Activated CD8-positive, alpha-beta memory T cell treated with anti-CD3 and anti-CD28 coated beads for 48 hours (primary cell): ENCODE measurements at regions not wholly inside any gene's neighbourhood (a gene's known extent, or its start where the extent isn't known, plus 50 kb on each side); places are given as distances from the start of the nearest gene placed in this dataset.

Experiments used
- DNase-seq, 3 experiments: peaks; one replicate each; pipeline ENCODE4 v3.0.0-alpha.2; 2020; ENCODE audit warnings: low read depth in 2 of 3, low spot score in 2 of 3

DNA sequence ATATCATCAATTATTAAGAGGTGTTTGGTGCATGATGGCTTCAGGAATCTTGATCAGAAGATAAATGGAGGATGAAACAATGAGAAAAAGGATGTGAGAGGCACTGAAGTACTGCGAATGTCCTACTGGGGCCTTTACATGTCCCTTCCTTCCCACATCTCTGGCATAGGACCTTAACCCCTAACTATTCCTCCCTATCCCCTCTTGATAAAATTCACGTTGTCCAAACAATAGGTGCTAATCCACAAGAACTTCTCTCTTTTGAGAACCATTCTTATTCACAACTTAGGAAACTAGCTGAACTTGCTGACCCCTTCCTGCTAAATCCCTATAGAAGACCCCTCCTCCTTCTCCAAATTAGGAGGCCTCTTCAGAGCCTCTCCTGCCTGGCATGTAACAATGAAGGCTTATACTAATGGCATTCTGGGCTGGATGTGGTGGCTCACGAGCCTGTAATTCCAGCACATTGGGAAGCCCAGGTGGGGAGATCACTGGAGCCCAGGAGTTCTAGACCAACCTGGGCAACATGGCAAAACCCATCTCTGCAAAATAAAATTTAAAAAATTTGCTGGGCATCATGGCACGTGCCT lies 276.5 kb upstream of the SMARCA2 start:
- no peak for DNase-seq

GRCh38 chr9:1743121-1743960 lies 271.8 kb upstream of the SMARCA2 start:
- DNase-seq, result no peak

DNA sequence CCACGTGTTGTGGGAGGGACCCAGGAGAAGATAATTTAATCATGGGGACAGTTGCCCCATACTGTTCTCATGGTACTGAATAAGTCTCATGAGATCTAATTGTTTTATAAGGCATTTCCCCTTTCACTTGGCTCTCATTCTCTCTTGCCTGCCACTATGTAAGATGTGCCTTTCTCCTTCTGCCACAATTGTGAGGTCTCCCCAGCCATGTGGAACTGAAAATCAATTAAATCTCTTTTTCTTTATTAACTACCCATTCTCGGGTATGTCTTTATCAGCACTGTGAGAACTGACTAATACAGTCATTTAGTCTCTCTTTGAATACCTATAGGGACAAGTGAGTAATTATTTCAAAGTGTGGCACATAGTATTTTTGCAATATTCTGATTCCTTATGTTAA lies 269.2 kb upstream of the SMARCA2 start:
- DNase-seq, result no peak

DNA sequence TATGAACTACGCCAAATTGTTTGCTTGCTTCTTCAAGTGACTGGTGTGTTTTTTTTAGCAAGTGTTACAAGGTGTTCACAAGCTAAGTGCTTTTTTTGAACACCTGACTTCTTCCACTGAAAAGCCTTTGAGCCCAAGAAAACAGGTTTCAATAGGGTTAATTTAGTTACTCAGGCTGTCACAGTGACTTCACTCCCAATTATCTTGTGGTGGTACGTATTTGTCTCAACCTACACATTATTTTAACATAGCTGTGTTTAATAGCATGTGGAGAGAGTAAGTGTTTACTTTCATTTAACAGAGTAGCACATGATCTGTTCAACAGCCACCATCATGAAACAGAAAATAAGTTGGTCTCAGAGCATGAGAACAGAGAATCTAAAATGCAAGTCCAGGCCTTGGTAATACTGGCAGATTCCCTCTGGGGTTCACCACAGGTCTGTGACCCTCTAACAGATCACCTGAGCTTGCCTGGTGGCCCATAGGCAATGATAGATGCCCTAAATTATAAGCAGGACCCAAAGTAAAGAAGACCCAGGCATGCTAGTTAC lies 267.7 kb upstream of the SMARCA2 start:
- DNase-seq, result no peak

GRCh38 chr9:1748407-1748806 lies 266.7 kb upstream of the SMARCA2 start:
- no peak for DNase-seq

DNA sequence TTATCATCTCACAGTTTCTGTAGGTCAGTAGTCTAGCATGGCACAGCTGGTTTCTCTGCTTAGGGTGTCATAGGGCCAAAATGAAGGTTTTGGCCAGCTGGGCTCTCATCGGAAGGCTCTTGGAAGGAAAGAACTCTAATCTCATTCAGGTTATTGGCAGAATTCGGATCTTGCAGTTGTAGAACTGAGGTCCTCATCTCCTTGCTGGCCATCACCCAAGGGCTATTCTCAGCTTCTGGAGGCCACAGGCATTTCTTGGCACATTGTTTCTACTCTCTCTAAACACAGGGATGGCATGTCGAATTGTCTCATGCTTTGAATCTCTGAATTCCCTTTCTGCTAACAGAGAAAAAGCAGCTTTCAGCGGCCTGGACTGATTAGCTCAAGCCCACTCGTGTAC lies 258.0 kb upstream of the SMARCA2 start:
- no peak for DNase-seq

- no peak for DNase-seq
Observed at GRCh38 chr9:1759009-1759408, 256.1 kb upstream of the SMARCA2 start.

GRCh38 chr9:1759771-1760300 lies 255.3 kb upstream of the SMARCA2 start:
- DNase-seq, result no peak

- no peak for DNase-seq
Observed at GRCh38 chr9:1761807-1762206, 253.3 kb upstream of the SMARCA2 start.

GRCh38 chr9:1766042-1766441 lies 249.1 kb upstream of the SMARCA2 start:
- no peak for DNase-seq

GRCh38 chr9:1768561-1768960 lies 246.6 kb upstream of the SMARCA2 start:
- DNase-seq, result no peak

GRCh38 chr9:1771094-1771789 lies 243.9 kb upstream of the SMARCA2 start:
- DNase-seq, result no peak

- no peak for DNase-seq
Observed at GRCh38 chr9:1775230-1775629, 239.9 kb upstream of the SMARCA2 start.

GRCh38 chr9:1776668-1777067 lies 238.5 kb upstream of the SMARCA2 start:
- no peak for DNase-seq

DNA sequence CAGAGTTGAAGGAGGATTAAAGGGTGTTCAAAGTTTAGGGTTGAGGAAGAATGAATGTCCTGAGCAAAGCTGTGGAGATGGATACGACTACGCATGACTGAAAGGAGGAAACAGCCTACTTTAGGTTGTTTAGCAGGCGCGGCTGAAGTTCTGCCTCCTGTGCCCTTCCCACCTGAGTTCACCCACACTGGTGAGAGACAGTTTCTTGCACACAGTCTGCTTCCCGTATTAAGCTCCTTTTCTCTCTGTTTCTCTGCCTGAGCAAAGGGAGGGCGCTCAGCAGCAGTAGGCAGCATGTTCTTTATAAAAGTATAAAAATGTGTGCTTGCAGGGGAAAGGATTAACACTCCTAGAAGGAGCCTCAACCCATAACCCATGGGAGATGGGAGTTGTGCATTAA lies 224.0 kb upstream of the SMARCA2 start:
- DNase-seq, result no peak

DNA sequence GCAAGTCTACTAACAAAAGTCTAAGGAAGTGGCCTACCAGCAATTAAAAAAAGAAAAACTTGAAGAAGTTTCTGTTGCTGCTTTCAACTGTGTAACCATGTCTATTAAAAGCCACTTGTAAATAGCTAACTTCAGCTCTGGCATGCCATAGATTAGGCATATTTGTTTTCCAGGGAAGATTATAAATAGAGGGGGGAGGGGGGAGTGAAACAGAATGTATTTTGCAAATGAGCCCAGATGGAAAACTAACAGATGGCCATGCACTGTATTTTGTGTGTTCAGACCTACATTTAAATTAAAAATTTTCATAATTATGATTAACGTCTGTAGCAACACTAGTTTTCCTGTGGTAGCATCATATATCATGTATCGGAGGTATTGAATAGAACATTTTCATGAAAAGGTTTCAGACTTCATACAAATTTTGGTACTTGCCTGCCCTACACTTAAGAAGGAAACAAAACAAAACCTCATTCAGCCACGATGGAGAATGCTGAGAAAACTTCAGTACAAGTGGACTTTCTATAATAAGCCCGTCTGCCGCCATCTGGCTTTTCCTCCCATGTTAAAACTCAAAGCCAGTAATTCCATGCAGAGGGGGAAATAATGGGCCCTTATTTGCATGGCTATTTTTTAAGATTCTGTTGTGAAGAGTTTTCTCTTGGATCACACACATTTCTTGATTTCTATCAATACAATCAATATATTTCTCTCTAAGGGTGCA lies 220.4 kb upstream of the SMARCA2 start:
- DNase-seq, result no peak

DNA sequence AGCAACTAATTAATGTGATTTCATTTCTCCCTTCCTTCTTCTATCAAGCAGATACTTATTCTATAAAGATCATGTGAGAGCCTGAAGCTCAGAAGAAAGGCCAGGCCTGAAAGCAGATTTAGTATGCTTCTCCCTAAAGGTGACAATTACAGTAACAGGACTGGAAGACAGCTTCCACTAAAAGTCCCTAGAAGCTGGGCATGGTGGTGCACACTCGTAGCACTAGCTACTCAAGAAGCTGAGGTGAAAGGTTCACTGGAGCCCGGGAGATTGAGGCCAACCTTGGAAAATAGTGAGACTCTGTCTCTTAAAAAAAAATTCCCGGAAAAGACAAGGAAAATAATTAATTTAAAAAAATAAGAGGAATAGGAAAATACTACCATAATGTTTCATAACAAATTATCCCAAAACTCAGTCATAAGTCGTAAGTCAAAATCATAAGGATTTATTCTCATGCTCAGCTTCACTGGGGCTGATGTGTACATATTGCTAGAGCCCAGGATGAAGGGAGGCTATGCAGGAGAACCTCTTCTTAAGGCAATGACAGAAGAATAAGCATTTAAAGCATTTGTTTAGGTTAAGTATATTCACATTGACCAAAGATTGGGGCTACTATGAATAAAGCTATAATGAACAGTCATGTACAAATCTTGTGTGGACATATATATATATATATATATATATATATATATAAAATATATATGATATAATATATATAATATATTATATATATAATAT lies 210.8 kb upstream of the SMARCA2 start:
- DNase-seq, result no peak

- no peak for DNase-seq
Observed at GRCh38 chr9:1829719-1830118, 185.4 kb upstream of the SMARCA2 start.

GRCh38 chr9:1832960-1833359 lies 182.2 kb upstream of the SMARCA2 start:
- no peak for DNase-seq

- no peak for DNase-seq
Observed at GRCh38 chr9:1837453-1838084, 177.6 kb upstream of the SMARCA2 start.
